Kidney (tissue), 13 donors: ENCODE measurements at regions not wholly inside any gene's neighbourhood (a gene's known extent, or its start where the extent isn't known, plus 50 kb on each side); places are given as distances from the start of the nearest gene placed in this dataset.

Source experiments
- DNase-seq, 5 donors: peaks; one replicate each; pipeline ENCODE4 v3.0.0-alpha.2; 2013 to 2020
- FAIRE-seq: peaks from 2 replicates; lab custom pipeline; 2012; peaks lifted over from hg19 to GRCh38; lab: Jason Lieb, UNC
- H3K27ac ChIP-seq, 2 donors: one replicate each; pipeline ENCODE4 v1.7.0; 2013; ENCODE audit warnings: low read depth in 2 of 2, low read length in 2 of 2, inconsistent platforms in 1 of 2
- H3K27me3 ChIP-seq: one replicate; pipeline ENCODE4 v1.7.1; 2013; ENCODE audit warnings: low read length, inconsistent platforms; ENCODE audit not compliant: control insufficient read depth, insufficient read depth
- H3K36me3 ChIP-seq, 3 donors: one replicate each; pipeline versions ENCODE4 v1.7.0 to v1.7.1; 2013; ENCODE audit warnings: low read length in 3 of 3, control low read depth in 1 of 3, inconsistent platforms in 1 of 3; ENCODE audit not compliant: insufficient read depth in 3 of 3, control insufficient read depth in 2 of 3
- H3K4me1 ChIP-seq, 3 donors: one replicate each; pipeline versions ENCODE4 v1.7.0 to v1.7.1; 2013; ENCODE audit warnings: low read length in 3 of 3, inconsistent platforms in 1 of 3, low read depth in 1 of 3; ENCODE audit not compliant: control insufficient read depth in 2 of 3, insufficient read depth in 2 of 3
- H3K4me3 ChIP-seq, 3 donors: one replicate each; pipeline versions ENCODE4 v1.7.0 to v1.8.1; 2013; ENCODE audit warnings: low read length in 3 of 3, control low read depth in 1 of 3, inconsistent platforms in 1 of 3
- H3K9ac ChIP-seq, 3 donors: one replicate each; pipeline versions ENCODE4 v1.7.0 to v1.7.1; 2013; ENCODE audit warnings: low read length in 3 of 3, control low read depth in 1 of 3, inconsistent platforms in 1 of 3
- H3K9me3 ChIP-seq, 3 donors: one replicate each; pipeline versions ENCODE4 v1.7.0 to v1.7.1; 2013; ENCODE audit warnings: low read length in 3 of 3, control low read depth in 1 of 3, inconsistent platforms in 1 of 3; ENCODE audit not compliant: control insufficient read depth in 2 of 3, insufficient read depth in 1 of 3
- intact Hi-C: fragments of 100-400 bp; cut with DNase I; formaldehyde crosslinking; loops from one replicate; pipeline ENCODE4 v1.11.1; 2022
- TF ChIP-seq, protein P1 (sequence below): IDR thresholded peaks from 3 replicates; pipeline ENCODE4 v1.5.1; 2012; ENCODE audit warnings: mild to moderate bottlenecking, moderate library complexity, borderline replicate concordance; ENCODE audit not compliant: insufficient read depth; ENCODE audit errors: extremely low read depth
- donor health status: control.
- donor health status: control.
- donor health status: control.
- donor health status: control.
- donor health status: control.
- donor health status: DM: yes; HTN: yes; CAD: no.
- donor health status: Normal renal cell carcinoma (clear cell type).

DNA sequence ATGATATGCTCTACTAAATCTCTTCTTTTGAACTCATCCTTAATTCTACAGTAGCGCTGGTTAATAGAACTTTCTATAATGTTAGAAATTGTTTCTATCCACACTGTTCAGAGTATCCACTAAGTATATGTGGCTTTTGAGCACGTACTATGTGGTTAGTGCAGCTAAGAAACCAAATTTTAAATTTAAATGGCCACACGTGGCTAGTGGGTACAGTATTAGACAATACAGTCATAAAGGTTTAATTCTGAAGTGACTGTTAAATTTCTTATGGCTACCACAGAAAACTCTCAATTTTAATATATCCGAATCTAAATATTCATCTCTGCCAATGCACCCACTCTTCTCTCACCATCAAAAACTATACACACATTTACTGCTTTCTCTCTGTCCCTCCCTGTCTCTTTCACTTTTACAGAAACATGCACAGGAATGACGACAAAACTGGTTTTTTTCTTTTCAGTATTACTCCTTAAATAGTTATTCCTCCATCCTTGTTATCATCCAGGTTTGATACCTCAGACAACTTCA lies 583.9 kb downstream of the KCTD8 start:
- intact Hi-C loops = no loop called here
- Histone ChIP-seq H3K36me3 (no peaks in the 10 kb centered on the region), H3K27ac (no peak overlapping the region), H3K9ac (no peak overlapping the region), H3K4me1 (no peaks in the 10 kb centered on the region), H3K27me3 (no peaks in the 10 kb centered on the region), H3K9me3 (no peaks in the 10 kb centered on the region), H3K4me3 (no peak overlapping the region)
- TF ChIP-seq, protein P1, sequence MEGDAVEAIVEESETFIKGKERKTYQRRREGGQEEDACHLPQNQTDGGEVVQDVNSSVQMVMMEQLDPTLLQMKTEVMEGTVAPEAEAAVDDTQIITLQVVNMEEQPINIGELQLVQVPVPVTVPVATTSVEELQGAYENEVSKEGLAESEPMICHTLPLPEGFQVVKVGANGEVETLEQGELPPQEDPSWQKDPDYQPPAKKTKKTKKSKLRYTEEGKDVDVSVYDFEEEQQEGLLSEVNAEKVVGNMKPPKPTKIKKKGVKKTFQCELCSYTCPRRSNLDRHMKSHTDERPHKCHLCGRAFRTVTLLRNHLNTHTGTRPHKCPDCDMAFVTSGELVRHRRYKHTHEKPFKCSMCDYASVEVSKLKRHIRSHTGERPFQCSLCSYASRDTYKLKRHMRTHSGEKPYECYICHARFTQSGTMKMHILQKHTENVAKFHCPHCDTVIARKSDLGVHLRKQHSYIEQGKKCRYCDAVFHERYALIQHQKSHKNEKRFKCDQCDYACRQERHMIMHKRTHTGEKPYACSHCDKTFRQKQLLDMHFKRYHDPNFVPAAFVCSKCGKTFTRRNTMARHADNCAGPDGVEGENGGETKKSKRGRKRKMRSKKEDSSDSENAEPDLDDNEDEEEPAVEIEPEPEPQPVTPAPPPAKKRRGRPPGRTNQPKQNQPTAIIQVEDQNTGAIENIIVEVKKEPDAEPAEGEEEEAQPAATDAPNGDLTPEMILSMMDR = no peak
- DNase-seq = no peak
- no peak for FAIRE-seq

DNA sequence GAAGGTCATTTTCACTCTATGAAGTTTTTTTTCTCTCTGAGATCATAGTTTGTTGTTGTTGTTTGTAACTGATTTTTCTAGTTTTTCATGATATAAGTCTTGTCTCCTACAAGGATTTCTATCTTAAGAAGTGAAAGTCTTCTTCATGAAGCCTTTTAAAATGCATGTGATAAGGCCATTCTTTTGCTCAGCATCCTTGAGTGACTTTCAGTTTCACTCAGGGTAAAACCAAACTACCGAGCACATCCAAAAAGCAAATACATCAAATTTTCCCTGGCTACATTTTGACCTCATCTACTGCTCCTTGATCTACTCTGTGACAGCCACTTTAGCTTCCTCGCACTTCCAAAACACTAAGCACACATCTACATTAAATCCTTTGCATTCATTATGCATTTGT lies 580.7 kb downstream of the KCTD8 start:
- intact Hi-C loops = no loop called here
- H3K27me3 ChIP-seq = no peaks in the 10 kb centered on the region
- H3K27ac ChIP-seq = no peak overlapping the region
- TF ChIP-seq, protein P1 = no peak
- DNase-seq (no peak), FAIRE-seq (no peak)
- no peak overlapping the region for H3K4me3 ChIP-seq
- H3K9ac ChIP-seq = no peak overlapping the region
- H3K36me3 ChIP-seq = no peaks in the 10 kb centered on the region
- no peaks in the 10 kb centered on the region for H3K9me3 ChIP-seq
- H3K4me1 ChIP-seq = no peaks in the 10 kb centered on the region

- DNase-seq (no peak), FAIRE-seq (no peak)
- Histone ChIP-seq H3K27me3 (no peaks in the 10 kb centered on the region), H3K9ac (no peak overlapping the region), H3K36me3 (no peaks in the 10 kb centered on the region), H3K27ac (no peak overlapping the region), H3K4me1 (no peaks in the 10 kb centered on the region), H3K4me3 (no peak overlapping the region), H3K9me3 (no peaks in the 10 kb centered on the region)
- intact Hi-C loops = no loop called here
- TF ChIP-seq, protein P1 = no peak
Observed at GRCh38 chr4:43875655-43876054, 573.0 kb downstream of the KCTD8 start.

- Histone ChIP-seq H3K9ac (no peak overlapping the region), H3K36me3 (no peaks in the 10 kb centered on the region), H3K27ac (no peak overlapping the region), H3K9me3 (no peaks in the 10 kb centered on the region), H3K4me3 (no peak overlapping the region), H3K27me3 (no peaks in the 10 kb centered on the region), H3K4me1 (no peaks in the 10 kb centered on the region)
- no peak for FAIRE-seq
- no peak for DNase-seq
- intact Hi-C loops = no loop called here
- TF ChIP-seq, protein P1 = no peak
Observed at GRCh38 chr4:43882470-43882869, 566.1 kb downstream of the KCTD8 start.
